NCI-H2227 (cell line): ENCODE measurements at regions not wholly inside any gene's neighbourhood (a gene's known extent, or its start where the extent isn't known, plus 50 kb on each side); places are given as distances from the start of the nearest gene placed in this dataset.
"Not testable (repeated sequence)": the region's sequence is repeated elsewhere in the genome, so short reads cannot be mapped to it uniquely, and the experiment has no call there.

Experiments
- DNase-seq: peaks from one replicate; lab custom pipeline; 2025; ENCODE audit not compliant: unreplicated experiment; lab: John Stamatoyannopoulos, UW

- DNase-seq, result no peak
These were observed 189.1 kb upstream of the DTNA start for GRCh38 chr18:34521040-34521439.

DNA sequence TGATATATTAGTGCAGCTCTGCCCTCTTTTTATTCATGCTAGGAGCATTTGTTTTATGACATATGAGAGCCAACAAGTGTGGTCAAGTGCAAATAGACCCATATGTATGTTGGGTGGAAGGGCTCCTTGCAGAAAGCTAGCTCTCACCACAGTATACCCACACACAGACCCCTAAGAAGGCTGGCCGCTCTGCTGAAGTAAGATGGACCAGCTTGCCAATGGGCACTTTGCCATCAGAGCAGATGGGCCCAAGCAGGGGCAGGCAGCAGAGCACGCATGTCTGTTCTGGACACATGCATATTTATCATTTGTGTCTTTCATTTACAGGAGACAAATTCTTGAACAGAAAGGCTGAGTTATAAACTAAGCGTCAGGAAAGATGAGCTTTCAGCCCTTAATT is 187.5 kb upstream of the DTNA start:
- DNase-seq, result no peak

- DNase-seq, result no peak
These were observed 184.9 kb upstream of the DTNA start for GRCh38 chr18:34525244-34525643.

- no peak for DNase-seq
These were observed 181.9 kb upstream of the DTNA start for GRCh38 chr18:34528177-34528576.

- no peak for DNase-seq
These were observed 180.5 kb upstream of the DTNA start for GRCh38 chr18:34529358-34530335.

GRCh38 chr18:34531110-34531509 is 179.0 kb upstream of the DTNA start:
- no peak for DNase-seq

DNA sequence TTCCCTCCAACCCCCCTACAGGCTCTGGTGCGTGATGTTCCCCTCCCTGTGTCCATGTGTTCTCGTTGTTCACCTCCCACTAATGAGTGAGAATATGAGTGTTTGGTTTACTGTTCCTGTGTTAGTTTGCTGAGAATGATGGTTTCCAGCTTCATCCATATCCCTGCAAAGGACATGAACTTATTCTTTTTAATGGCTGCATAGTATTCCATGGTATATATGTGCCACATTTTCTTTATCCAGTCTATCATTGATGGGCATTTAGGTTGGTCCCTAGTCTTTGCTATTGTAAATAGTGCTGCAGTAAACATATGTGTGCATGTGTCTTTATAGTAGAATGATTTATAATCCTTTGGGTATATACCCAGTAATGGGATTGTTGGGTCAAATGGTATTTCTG is 175.5 kb upstream of the DTNA start:
- DNase-seq, result not testable (repeated sequence)

- DNase-seq, result no peak
These were observed 169.2 kb upstream of the DTNA start for GRCh38 chr18:34540897-34541296.

DNA sequence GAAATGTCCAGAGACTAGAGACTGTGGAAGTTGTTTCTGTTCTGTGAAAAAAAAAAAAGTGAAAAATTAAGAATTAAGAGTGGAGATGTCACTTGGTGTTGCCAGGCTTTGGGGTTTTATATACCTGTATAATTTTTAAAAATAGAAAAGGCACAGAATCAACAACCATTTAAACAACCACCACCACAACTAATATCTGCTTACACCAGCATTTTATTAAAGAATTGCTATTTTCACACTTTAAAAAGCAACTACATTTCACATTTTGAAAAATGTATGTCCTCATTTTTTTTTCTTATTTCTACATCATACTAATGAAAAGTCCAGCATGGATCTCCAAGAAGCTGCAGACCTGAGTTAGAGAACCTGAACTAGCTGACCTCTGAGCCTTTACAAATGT is 167.5 kb upstream of the DTNA start:
- no peak for DNase-seq

- no peak for DNase-seq
These were observed 166.7 kb upstream of the DTNA start for GRCh38 chr18:34543356-34543755.

- no peak for DNase-seq
These were observed 166.2 kb upstream of the DTNA start for GRCh38 chr18:34543945-34544344.

GRCh38 chr18:34544930-34545329 is 165.2 kb upstream of the DTNA start:
- DNase-seq, result peak; percentile 34

- DNase-seq, result no peak
These were observed 161.8 kb upstream of the DTNA start for GRCh38 chr18:34548120-34548972.

DNA sequence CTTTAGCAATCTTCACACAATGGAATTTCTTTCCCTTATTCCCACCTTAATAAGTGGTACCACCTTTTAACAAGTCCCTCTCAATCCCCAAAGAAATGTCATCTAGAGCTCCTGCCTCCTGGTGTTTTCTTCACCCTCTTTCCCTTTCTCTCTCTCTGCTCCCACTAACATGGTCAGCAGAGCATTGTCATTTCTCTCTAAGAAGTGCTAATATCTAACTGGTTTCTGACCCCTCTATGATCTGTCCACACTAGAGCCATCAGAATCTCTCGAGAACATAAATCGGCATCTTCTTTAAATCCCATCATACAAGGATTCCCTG is 161.2 kb upstream of the DTNA start:
- DNase-seq, result no peak

- no peak for DNase-seq
These were observed 160.7 kb upstream of the DTNA start for GRCh38 chr18:34549367-34549766.

DNA sequence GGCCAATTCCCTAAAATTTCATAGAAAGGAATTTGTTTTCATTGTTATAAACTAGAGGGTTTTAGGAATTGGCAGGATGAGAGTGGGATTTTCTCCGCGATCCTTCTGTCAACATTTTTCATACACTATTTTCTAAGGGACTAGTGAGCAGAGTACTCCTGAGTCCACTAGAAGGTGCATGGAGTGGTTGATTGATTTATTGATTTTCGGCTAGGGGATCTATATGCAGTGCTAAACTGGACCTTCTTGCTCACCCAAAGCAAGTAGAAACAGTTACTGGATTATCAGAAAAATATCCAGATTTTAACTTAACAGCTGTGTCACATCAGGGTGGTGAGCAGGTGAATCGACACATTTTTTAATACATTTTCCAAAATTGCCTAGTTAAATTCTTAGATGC is 159.9 kb upstream of the DTNA start:
- no peak for DNase-seq

- no peak for DNase-seq
These were observed 159.2 kb upstream of the DTNA start for GRCh38 chr18:34550902-34551301.

DNA sequence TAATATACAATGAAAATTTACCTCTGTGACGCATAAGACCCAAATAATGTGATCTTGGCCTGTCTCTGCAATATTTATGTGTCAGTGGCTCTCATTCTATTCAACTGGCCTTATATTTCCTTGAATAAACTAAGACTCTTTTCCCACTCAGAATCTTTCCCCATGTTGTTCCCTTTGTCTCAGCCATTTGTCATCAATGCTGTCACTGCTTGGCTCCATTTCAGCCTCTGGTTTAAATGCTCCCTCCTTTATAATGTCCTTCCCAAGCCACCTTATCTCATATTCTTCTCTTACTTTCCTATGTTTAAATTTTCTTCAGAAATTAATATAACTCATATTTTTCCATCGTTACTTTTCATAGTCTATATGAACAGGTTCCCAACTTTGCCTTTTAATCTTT is 158.3 kb upstream of the DTNA start:
- DNase-seq, result no peak

GRCh38 chr18:34562252-34562870 is 147.7 kb upstream of the DTNA start:
- DNase-seq, result no peak

- DNase-seq, result no peak
These were observed 142.2 kb upstream of the DTNA start for GRCh38 chr18:34567857-34568256.

DNA sequence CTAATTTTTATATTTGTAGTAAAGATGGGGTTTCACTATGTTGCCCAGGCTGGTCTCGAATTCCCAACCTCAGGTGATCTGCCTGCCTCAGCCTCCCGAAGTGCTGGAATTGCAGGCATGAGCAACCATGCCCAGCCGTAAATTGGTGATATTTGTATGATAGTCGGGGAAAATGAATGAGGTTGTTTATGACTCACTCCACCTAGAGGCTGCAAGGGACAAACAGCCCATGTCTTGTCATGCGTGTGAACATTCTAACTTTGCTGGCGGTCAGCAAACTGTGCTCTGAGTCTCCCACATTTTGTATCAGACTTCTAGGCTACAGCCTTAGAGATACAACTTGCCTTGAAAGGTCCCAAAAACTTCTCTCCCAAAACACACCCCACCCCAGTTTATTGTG is 133.5 kb upstream of the DTNA start:
- no peak for DNase-seq

- no peak for DNase-seq
These were observed 126.2 kb upstream of the DTNA start for GRCh38 chr18:34583895-34584294.
